Erythroblast (primary cell): ENCODE measurements at regions not wholly inside any gene's neighbourhood (a gene's known extent, or its start where the extent isn't known, plus 50 kb on each side); places are given as distances from the start of the nearest gene placed in this dataset.

ENCODE experiments used
- GATA1 ChIP-seq: IDR thresholded peaks from 2 replicates; pipeline ENCODE4 v1.6.1; 2011; ENCODE audit warnings: low read depth, mild to moderate bottlenecking, control low read depth, low read length, moderate library complexity
- POLR2A ChIP-seq: IDR thresholded peaks from 2 replicates; pipeline ENCODE4 v1.6.1; 2011; ENCODE audit warnings: mild to moderate bottlenecking, low read length

- TF ChIP-seq POLR2A (no peak), GATA1 (no peak)
Measured at GRCh38 chr13:44132710-44133109, 240.9 kb upstream of the SERP2 start.
